ENCODE measurements at regions not wholly inside any gene's neighbourhood (a gene's known extent, or its start where the extent isn't known, plus 50 kb on each side); places are given as distances from the start of the nearest gene placed in this dataset.
A peak's percentile ranks its signal among the peaks of the same experiment; 100 is the strongest.

DNA sequence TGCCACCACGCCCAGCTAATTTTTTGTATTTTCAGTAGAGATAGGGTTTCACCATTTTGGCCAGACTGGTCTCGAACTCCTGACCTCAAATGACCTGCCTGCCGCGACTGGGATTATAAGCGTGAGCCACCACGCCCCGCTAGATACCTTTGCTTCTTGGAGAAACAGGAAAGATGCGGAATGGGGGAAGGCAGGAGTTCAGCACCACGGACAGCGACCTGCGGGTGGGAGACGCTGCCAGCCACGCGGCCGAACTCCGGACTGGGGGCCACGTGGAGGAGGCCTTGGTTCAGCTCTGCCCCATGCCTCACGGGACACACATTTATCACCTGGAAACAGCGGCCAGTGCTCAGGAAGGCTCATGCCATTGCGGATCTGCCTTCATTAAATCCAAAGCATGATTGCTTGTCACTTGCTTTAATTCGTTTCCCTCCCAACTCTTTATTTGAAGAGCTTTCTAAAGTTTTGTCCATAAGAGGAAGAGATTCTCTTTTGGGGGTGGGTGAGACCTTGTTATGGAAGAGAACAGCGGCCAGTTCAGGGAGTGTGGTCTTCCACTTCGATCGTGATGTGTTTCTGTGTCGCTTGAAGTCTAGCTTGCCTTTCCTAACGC lies 219.9 kb downstream of the ENGASE start:
- H3K36me3 Mint-ChIP-seq, result no peaks in the 10 kb centered on the region
- peak; percentile 47 for DNase-seq
- no peaks in the 10 kb centered on the region for H3K4me1 Mint-ChIP-seq
- peaks cover 46% of the 10 kb centered on the region for H3K27me3 Mint-ChIP-seq
- no peak overlapping the region for H3K27ac Mint-ChIP-seq
- no peaks in the 10 kb centered on the region for H3K9me3 Mint-ChIP-seq
- H3K4me3 Mint-ChIP-seq, result no peak overlapping the region

GRCh38 chr17:79292501-79292900 lies 217.9 kb downstream of the ENGASE start:
- Mint-ChIP-seq H3K27me3 (peaks cover 47% of the 10 kb centered on the region), H3K4me3 (no peak overlapping the region), H3K9me3 (no peaks in the 10 kb centered on the region), H3K27ac (no peak overlapping the region), H3K36me3 (no peaks in the 10 kb centered on the region), H3K4me1 (no peaks in the 10 kb centered on the region)
- DNase-seq, result no peak

- no peak for DNase-seq
- Mint-ChIP-seq H3K4me3 (no peak overlapping the region), H3K4me1 (no peaks in the 10 kb centered on the region), H3K27me3 (peaks cover 37% of the 10 kb centered on the region), H3K27ac (no peak overlapping the region), H3K9me3 (no peaks in the 10 kb centered on the region), H3K36me3 (no peaks in the 10 kb centered on the region)
These were observed 216.8 kb downstream of the ENGASE start for GRCh38 chr17:79291391-79291790.

DNA sequence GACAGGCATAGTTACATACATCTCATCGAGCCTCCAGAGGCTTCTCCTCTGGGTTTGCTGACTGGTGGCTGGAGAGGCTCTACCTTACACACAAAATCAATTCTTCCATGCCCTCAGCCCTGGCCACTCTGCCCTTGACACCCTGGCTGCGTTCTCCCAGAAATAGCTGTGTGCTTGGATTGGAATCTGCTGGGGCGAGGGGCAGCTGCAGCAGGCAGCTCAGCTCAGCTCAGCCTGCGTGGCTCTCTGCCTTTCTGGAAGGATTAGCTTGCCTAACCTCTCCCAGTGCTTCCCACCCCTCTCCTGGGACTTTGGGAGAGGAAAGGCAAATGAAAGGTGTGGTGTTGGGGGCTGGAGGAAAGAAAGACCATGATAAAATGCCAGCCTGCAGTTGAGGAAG lies 216.1 kb downstream of the ENGASE start:
- no peak for DNase-seq
- no peak overlapping the region for H3K27ac Mint-ChIP-seq
- H3K9me3 Mint-ChIP-seq, result no peaks in the 10 kb centered on the region
- H3K27me3 Mint-ChIP-seq, result peaks cover 34% of the 10 kb centered on the region
- no peak overlapping the region for H3K4me3 Mint-ChIP-seq
- no peaks in the 10 kb centered on the region for H3K36me3 Mint-ChIP-seq
- H3K4me1 Mint-ChIP-seq, result no peaks in the 10 kb centered on the region

DNA sequence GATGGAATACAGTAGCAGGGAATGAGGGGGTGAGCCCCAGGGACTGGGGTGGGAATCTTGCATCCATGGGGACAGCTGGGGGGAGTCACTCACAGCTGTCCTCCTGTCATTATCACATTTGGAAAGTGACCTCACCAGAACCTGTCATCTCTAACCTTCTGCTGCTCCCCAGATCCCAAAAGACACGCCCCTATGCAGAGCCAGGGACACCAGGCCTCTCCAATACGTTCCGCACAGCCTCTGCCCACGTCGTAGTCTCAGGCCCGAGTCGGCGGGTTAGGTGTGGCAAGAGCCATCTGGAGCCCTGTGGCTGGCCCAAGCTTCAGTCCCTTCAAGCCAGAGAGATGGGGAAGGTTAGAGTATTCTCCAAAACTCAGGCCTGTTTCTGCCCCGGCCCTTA lies 214.3 kb downstream of the ENGASE start:
- no peaks in the 10 kb centered on the region for H3K36me3 Mint-ChIP-seq
- H3K4me1 Mint-ChIP-seq, result no peaks in the 10 kb centered on the region
- H3K27ac Mint-ChIP-seq, result no peak overlapping the region
- no peak for DNase-seq
- H3K9me3 Mint-ChIP-seq, result no peaks in the 10 kb centered on the region
- H3K27me3 Mint-ChIP-seq, result peaks cover 26% of the 10 kb centered on the region
- H3K4me3 Mint-ChIP-seq, result no peak overlapping the region

DNA sequence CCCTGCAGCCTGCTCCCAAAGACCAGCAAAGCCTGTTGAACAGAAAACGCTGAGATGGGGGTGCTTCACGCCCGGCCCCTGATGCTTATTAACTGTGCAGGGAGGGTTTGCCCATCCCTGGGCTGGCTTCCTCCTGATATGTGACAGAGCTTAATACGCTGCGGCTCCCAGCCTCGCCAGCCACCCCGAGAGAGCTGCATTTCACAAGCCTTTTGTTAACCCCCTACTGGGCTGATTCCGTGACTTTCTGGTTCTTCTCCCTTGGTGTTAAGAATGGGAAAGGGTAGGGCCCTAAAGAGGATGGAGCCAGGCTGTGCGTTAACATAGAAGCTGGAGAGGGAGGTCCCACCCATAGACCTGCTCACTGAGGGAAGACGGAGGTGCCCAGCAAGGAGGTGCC lies 211.8 kb downstream of the ENGASE start:
- no peaks in the 10 kb centered on the region for H3K4me1 Mint-ChIP-seq
- H3K27ac Mint-ChIP-seq, result no peak overlapping the region
- no peak for DNase-seq
- H3K27me3 Mint-ChIP-seq, result peaks cover 13% of the 10 kb centered on the region
- H3K36me3 Mint-ChIP-seq, result no peaks in the 10 kb centered on the region
- H3K9me3 Mint-ChIP-seq, result no peaks in the 10 kb centered on the region
- no peak overlapping the region for H3K4me3 Mint-ChIP-seq

GRCh38 chr17:79285973-79286372 lies 211.3 kb downstream of the ENGASE start:
- Mint-ChIP-seq H3K4me3 (no peak overlapping the region), H3K9me3 (no peaks in the 10 kb centered on the region), H3K4me1 (no peaks in the 10 kb centered on the region), H3K36me3 (no peaks in the 10 kb centered on the region), H3K27ac (no peak overlapping the region), H3K27me3 (peaks cover 13% of the 10 kb centered on the region)
- DNase-seq, result no peak

DNA sequence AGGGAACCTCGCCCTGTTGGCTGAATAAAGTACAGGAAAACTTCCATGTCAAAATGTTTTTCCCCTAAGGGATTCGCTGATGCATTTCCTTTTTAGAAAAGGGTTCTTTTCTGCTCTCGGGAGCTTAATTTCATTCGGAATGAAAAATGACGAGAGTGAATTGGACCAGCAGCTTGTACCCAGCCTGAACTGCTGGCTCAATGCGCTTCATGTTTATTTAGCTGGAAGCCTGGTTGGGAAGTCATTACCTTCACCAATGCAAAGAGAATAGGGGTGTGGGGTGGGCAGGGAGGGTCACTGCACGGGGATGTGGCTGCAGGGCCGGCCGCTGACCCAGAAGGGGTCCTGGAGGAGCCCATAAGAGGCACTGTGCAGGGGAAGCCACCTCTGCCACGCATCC lies 207.7 kb downstream of the ENGASE start:
- DNase-seq, result no peak
- Mint-ChIP-seq H3K4me1 (no peaks in the 10 kb centered on the region), H3K9me3 (no peaks in the 10 kb centered on the region), H3K27ac (no peak overlapping the region), H3K36me3 (no peaks in the 10 kb centered on the region), H3K4me3 (no peak overlapping the region), H3K27me3 (peaks cover 9% of the 10 kb centered on the region)

DNA sequence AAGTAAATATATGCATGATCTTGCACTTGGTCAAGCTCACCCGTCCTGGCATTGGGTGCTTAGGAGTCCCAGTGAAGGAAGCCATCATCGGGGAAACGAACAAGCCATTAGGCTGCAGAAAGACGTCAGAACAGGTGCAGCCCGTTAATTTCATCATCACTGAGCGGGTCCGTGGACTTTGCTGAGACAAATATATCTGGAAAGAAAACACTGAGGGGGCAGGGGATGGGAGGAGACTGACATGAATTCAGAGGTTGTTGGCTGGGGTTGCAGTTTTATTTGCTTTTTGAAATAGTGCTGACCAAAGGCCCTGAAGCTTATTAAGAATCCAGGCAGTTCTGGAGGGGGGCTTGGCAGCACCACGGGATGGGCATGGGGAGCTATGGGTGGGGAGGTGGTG lies 207.2 kb downstream of the ENGASE start:
- Mint-ChIP-seq H3K36me3 (no peaks in the 10 kb centered on the region), H3K27ac (no peak overlapping the region), H3K4me1 (no peaks in the 10 kb centered on the region), H3K27me3 (peaks cover 9% of the 10 kb centered on the region), H3K9me3 (no peaks in the 10 kb centered on the region), H3K4me3 (no peak overlapping the region)
- DNase-seq, result no peak

GRCh38 chr17:79280866-79281572 lies 206.4 kb downstream of the ENGASE start:
- DNase-seq, result no peak
- no peaks in the 10 kb centered on the region for H3K4me1 Mint-ChIP-seq
- peaks cover 9% of the 10 kb centered on the region for H3K27me3 Mint-ChIP-seq
- H3K36me3 Mint-ChIP-seq, result no peaks in the 10 kb centered on the region
- H3K27ac Mint-ChIP-seq, result no peak overlapping the region
- no peak overlapping the region for H3K4me3 Mint-ChIP-seq
- H3K9me3 Mint-ChIP-seq, result no peaks in the 10 kb centered on the region

GRCh38 chr17:79280010-79280409 lies 205.4 kb downstream of the ENGASE start:
- Mint-ChIP-seq H3K4me1 (no peaks in the 10 kb centered on the region), H3K36me3 (no peaks in the 10 kb centered on the region), H3K4me3 (no peak overlapping the region), H3K27ac (no peak overlapping the region), H3K27me3 (peaks cover 9% of the 10 kb centered on the region), H3K9me3 (no peaks in the 10 kb centered on the region)
- no peak for DNase-seq

DNA sequence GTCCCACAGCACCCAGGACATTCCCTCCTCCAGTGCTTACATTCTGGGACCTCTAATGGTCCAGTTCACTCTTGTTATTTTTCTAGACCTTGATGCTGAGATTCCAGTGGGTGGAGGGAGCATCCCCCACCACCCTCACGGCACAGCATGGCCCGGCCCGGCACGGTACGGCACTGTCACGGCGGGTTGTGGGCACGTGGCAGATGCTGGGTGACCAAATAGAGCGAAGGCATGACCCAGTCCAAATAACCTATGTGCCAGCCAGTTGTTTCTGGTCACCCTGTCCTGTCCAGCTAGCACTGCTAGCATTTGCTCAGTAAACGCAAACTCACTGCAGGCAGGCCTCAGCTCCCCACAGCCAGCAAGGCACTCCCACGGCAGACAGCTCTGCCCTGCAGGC lies 204.7 kb downstream of the ENGASE start:
- H3K27ac Mint-ChIP-seq, result no peak overlapping the region
- H3K4me3 Mint-ChIP-seq, result no peak overlapping the region
- DNase-seq, result no peak
- H3K4me1 Mint-ChIP-seq, result no peaks in the 10 kb centered on the region
- no peaks in the 10 kb centered on the region for H3K36me3 Mint-ChIP-seq
- peaks cover 8% of the 10 kb centered on the region for H3K27me3 Mint-ChIP-seq
- no peaks in the 10 kb centered on the region for H3K9me3 Mint-ChIP-seq

DNA sequence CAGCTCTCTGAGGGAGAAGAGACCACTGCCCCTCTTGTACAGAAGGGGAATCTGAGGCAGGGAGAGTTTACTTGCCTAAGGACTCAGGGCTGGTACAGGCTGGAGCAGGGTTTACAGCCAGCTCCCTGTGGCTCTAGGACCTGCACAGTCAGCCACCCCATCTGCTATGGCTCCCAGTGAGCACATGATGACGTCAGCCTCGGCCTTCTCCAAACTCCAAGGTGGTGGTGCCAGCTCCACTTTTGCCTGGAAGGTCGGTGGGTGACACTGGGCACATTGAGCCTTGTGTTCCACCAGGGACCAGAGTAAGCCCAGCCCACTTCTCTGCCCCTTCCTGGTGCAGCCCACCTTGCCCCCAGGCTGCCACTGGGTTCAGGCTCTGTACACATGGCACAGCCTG lies 202.2 kb downstream of the ENGASE start:
- Mint-ChIP-seq H3K27ac (no peak overlapping the region), H3K4me1 (no peaks in the 10 kb centered on the region), H3K4me3 (no peak overlapping the region), H3K27me3 (peaks cover 6% of the 10 kb centered on the region), H3K9me3 (no peaks in the 10 kb centered on the region), H3K36me3 (no peaks in the 10 kb centered on the region)
- no peak for DNase-seq

DNA sequence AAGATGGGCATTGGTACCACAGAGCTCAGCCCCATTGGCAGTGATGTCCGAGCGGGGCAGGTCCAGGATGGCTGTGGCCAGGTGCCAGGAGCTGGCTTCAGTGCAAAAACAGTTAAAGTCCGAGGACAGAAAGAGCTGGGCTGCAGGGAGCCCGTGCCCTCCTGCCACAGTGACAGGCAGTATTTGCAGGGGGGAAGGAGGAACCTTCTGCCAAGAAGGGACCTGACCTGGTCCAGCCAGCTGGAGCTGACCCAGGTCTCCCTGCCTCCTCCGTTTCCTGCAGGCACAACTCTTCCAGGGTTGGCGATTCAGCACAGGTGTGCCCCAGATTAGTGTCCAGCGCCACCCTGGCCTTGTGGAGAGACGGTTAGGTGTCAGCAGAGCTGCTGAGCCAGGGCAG lies 199.0 kb downstream of the ENGASE start:
- Mint-ChIP-seq H3K27ac (no peak overlapping the region), H3K4me1 (no peaks in the 10 kb centered on the region), H3K27me3 (peaks cover 23% of the 10 kb centered on the region), H3K9me3 (no peaks in the 10 kb centered on the region), H3K4me3 (no peak overlapping the region), H3K36me3 (no peaks in the 10 kb centered on the region)
- no peak for DNase-seq

GRCh38 chr17:79272666-79273219 lies 198.1 kb downstream of the ENGASE start:
- DNase-seq, result no peak
- H3K9me3 Mint-ChIP-seq, result no peaks in the 10 kb centered on the region
- H3K4me3 Mint-ChIP-seq, result no peak overlapping the region
- no peaks in the 10 kb centered on the region for H3K36me3 Mint-ChIP-seq
- peaks cover 23% of the 10 kb centered on the region for H3K27me3 Mint-ChIP-seq
- H3K27ac Mint-ChIP-seq, result no peak overlapping the region
- H3K4me1 Mint-ChIP-seq, result no peaks in the 10 kb centered on the region

GRCh38 chr17:79272220-79272619 lies 197.6 kb downstream of the ENGASE start:
- Mint-ChIP-seq H3K27ac (no peak overlapping the region), H3K27me3 (peaks cover 19% of the 10 kb centered on the region), H3K36me3 (no peaks in the 10 kb centered on the region), H3K4me1 (no peaks in the 10 kb centered on the region), H3K4me3 (no peak overlapping the region), H3K9me3 (no peaks in the 10 kb centered on the region)
- DNase-seq, result no peak

All from activated naive CD8-positive, alpha-beta T cell treated with anti-CD3 and anti-CD28 coated beads for 36 hours (primary cell).